Neural cell (in vitro differentiated cells): ENCODE measurements at regions not wholly inside any gene's neighbourhood (a gene's known extent, or its start where the extent isn't known, plus 50 kb on each side); places are given as distances from the start of the nearest gene placed in this dataset.

Source experiments
- H2AFZ ChIP-seq: fragments of 200-600, 300-800 bp; sonication (generic), shearing (Covaris generic); 2 replicates; pipeline ENCODE4 v1.6.0; 2014; ENCODE audit warnings: low read depth, mild to moderate bottlenecking, antibody characterized with exemption, low read length, moderate library complexity
- H3F3A ChIP-seq: fragments of 200-600 bp; shearing (Covaris generic); 2 replicates; pipeline ENCODE4 v1.6.1; 2016; ENCODE audit warnings: mild to moderate bottlenecking, moderate library complexity, mixed read lengths, antibody characterized with exemption, low read length; ENCODE audit not compliant: insufficient read depth, poor library complexity, severe bottlenecking
- H3K27ac ChIP-seq: fragments of 200-600, 300-800 bp; sonication (generic), shearing (Covaris generic); 2 replicates; pipeline ENCODE4 v1.5.1; 2014; ENCODE audit warnings: mild to moderate bottlenecking, low read length, moderate library complexity
- H3K27me3 ChIP-seq: fragments of 300-800, 200-600 bp; sonication (generic), shearing (Covaris generic); 2 replicates; pipeline ENCODE4 v1.6.0; 2014; ENCODE audit warnings: mild to moderate bottlenecking, low read depth, low read length, moderate library complexity; ENCODE audit not compliant: insufficient read depth
- H3K36me3 ChIP-seq: fragments of 300-800, 200-600 bp; sonication (generic), shearing (Covaris generic); 2 replicates; pipeline ENCODE4 v1.5.1; 2014; ENCODE audit warnings: mild to moderate bottlenecking, antibody characterized with exemption, low read length, moderate library complexity; ENCODE audit not compliant: insufficient read depth
- H3K4me2 ChIP-seq: fragments of 300-800, 200-600 bp; sonication (generic), shearing (Covaris generic); 2 replicates; pipeline ENCODE4 v1.6.0; 2014; ENCODE audit warnings: mild to moderate bottlenecking, low read length
- H3K4me3 ChIP-seq: fragments of 300-800, 200-600 bp; sonication (generic), shearing (Covaris generic); 2 replicates; pipeline ENCODE4 v1.5.1; 2014; ENCODE audit warnings: mild to moderate bottlenecking, low read length, moderate library complexity
- H3K79me2 ChIP-seq: fragments of 200-600 bp; shearing (Covaris generic); replicated peaks from 2 replicates; pipeline ENCODE4 v1.6.0; 2014; ENCODE audit warnings: mild to moderate bottlenecking, low read length, moderate library complexity; ENCODE audit not compliant: insufficient read depth
- H3K9ac ChIP-seq: fragments of 300-800, 200-600 bp; sonication (generic), shearing (Covaris generic); 2 replicates; pipeline ENCODE4 v1.6.1; 2016; ENCODE audit warnings: mild to moderate bottlenecking, low read length, mixed read lengths
- H3K9me2 ChIP-seq: fragments of 200-600 bp; shearing (Covaris generic); 2 replicates; pipeline ENCODE4 v1.6.1; 2016; ENCODE audit warnings: mild to moderate bottlenecking, low read length, mixed read lengths; ENCODE audit not compliant: insufficient read depth
- H3K9me3 ChIP-seq: fragments of 200-600, 300-800 bp; sonication (generic), shearing (Covaris generic); 2 replicates; pipeline ENCODE4 v1.6.1; 2016; ENCODE audit warnings: mild to moderate bottlenecking, mixed run types, low read length, moderate library complexity, mixed read lengths
- H4K20me1 ChIP-seq: fragments of 200-600 bp; shearing (Covaris generic); 2 replicates; pipeline ENCODE4 v1.6.1; 2016; ENCODE audit warnings: mild to moderate bottlenecking, mixed run types; ENCODE audit not compliant: insufficient read depth
- CTCF ChIP-seq: fragments of 450-650 bp; IDR thresholded peaks from 2 replicates; pipeline ENCODE4 v1.5.1; 2014; ENCODE audit warnings: antibody characterized with exemption, mild to moderate bottlenecking, moderate library complexity; ENCODE audit not compliant: poor library complexity, severe bottlenecking
- EP300 ChIP-seq: fragments of 450-650 bp; conservative IDR thresholded peaks from 2 replicates; pipeline ENCODE4 v1.6.1; 2014; ENCODE audit warnings: antibody characterized with exemption, mild to moderate bottlenecking, moderate library complexity; ENCODE audit not compliant: poor library complexity, severe bottlenecking
- EZH2 ChIP-seq: fragments of 200-600, 300-800 bp; shearing (Covaris generic), sonication (generic); IDR thresholded peaks from 2 replicates; pipeline ENCODE4 v1.6.1; 2014; ENCODE audit warnings: antibody characterized with exemption, low read length, borderline replicate concordance, mild to moderate bottlenecking; ENCODE audit not compliant: insufficient read depth, poor library complexity, severe bottlenecking
- MXI1 ChIP-seq: fragments of 450-650 bp; conservative IDR thresholded peaks from 2 replicates; pipeline ENCODE4 v1.6.1; 2014; ENCODE audit warnings: antibody characterized with exemption, mild to moderate bottlenecking; ENCODE audit not compliant: poor library complexity, severe bottlenecking
- POLR2AphosphoS5 ChIP-seq: IDR thresholded peaks from 2 replicates; pipeline ENCODE4 v1.6.1; 2012
- RAD21 ChIP-seq: fragments of 450-650 bp; conservative IDR thresholded peaks from 2 replicates; pipeline ENCODE4 v1.6.1; 2014; ENCODE audit warnings: antibody characterized with exemption, mild to moderate bottlenecking, moderate library complexity
- REST ChIP-seq: IDR thresholded peaks from 2 replicates; pipeline ENCODE4 v1.6.1; 2012; ENCODE audit warnings: borderline replicate concordance
- SMC3 ChIP-seq: fragments of 450-650 bp; conservative IDR thresholded peaks from 2 replicates; pipeline ENCODE4 v1.6.1; 2014; ENCODE audit warnings: antibody characterized with exemption, mild to moderate bottlenecking, moderate library complexity; ENCODE audit not compliant: poor library complexity
- TAF1 ChIP-seq: IDR thresholded peaks from 2 replicates; pipeline ENCODE4 v1.6.1; 2012; ENCODE audit warnings: low read depth

GRCh38 chr9:95642189-95642588, 125.4 kb upstream of the PTCH1 start:
- no peak for TF ChIP-seq SMC3
- TF ChIP-seq MXI1: no peak
- TF ChIP-seq EP300: no peak
- no peak for TF ChIP-seq POLR2AphosphoS5
- no peak for TF ChIP-seq EZH2
- no peak for TF ChIP-seq RAD21
- TF ChIP-seq TAF1: no peak
- TF ChIP-seq CTCF: no peak
- TF ChIP-seq REST: no peak
- H3K27me3 ChIP-seq: no peaks in the 10 kb centered on the region
- H3K4me3 ChIP-seq: no peak overlapping the region
- H3K9me3 ChIP-seq: no peaks in the 10 kb centered on the region
- no peaks in the 10 kb centered on the region for H3K36me3 ChIP-seq
- H2AFZ ChIP-seq: no peak overlapping the region
- no peak overlapping the region for H3K27ac ChIP-seq
- no peaks in the 10 kb centered on the region for H3K9me2 ChIP-seq
- no peaks in the 10 kb centered on the region for H4K20me1 ChIP-seq
- no peaks in the 10 kb centered on the region for H3K79me2 ChIP-seq
- no peak overlapping the region for H3K9ac ChIP-seq
- H3K4me2 ChIP-seq: no peak overlapping the region
- H3F3A ChIP-seq: no peaks in the 10 kb centered on the region

GRCh38 chr9:95641586-95641985, 124.8 kb upstream of the PTCH1 start:
- H2AFZ ChIP-seq: no peak overlapping the region
- H3K4me3 ChIP-seq: no peak overlapping the region
- H3K9me2 ChIP-seq: no peaks in the 10 kb centered on the region
- no peaks in the 10 kb centered on the region for H3K36me3 ChIP-seq
- no peaks in the 10 kb centered on the region for H3F3A ChIP-seq
- H3K79me2 ChIP-seq: no peaks in the 10 kb centered on the region
- H3K4me2 ChIP-seq: no peak overlapping the region
- H3K27me3 ChIP-seq: no peaks in the 10 kb centered on the region
- H4K20me1 ChIP-seq: no peaks in the 10 kb centered on the region
- no peaks in the 10 kb centered on the region for H3K9me3 ChIP-seq
- H3K9ac ChIP-seq: no peak overlapping the region
- H3K27ac ChIP-seq: no peak overlapping the region
- TF ChIP-seq POLR2AphosphoS5 (no peak), EP300 (no peak), REST (no peak), CTCF (no peak), RAD21 (no peak), SMC3 (no peak), TAF1 (no peak), MXI1 (no peak), EZH2 (no peak)
